Fibroblast of pulmonary artery (primary cell): ENCODE measurements at regions not wholly inside any gene's neighbourhood (a gene's known extent, or its start where the extent isn't known, plus 50 kb on each side); places are given as distances from the start of the nearest gene placed in this dataset.

ENCODE experiments used
- DNase-seq: peaks from one replicate; pipeline ENCODE4 v3.0.0-alpha.2; 2010; ENCODE audit warnings: low read depth
- H3K4me3 ChIP-seq: replicated peaks from 2 replicates; pipeline ENCODE4 v1.5.1; 2011; ENCODE audit warnings: low read depth, mild to moderate bottlenecking, control low read depth, low read length, moderate library complexity
- CTCF ChIP-seq: IDR thresholded peaks from 2 replicates; pipeline ENCODE4 v1.5.1; 2011; ENCODE audit warnings: mild to moderate bottlenecking, control low read depth, low read length, inconsistent platforms; ENCODE audit errors: missing control alignments

- DNase-seq: no peak
- no peak for TF ChIP-seq CTCF
- H3K4me3 ChIP-seq: no peak overlapping the region
Observed at GRCh38 chr13:105151639-105152038, 1383.8 kb downstream of the EFNB2 start.

DNA sequence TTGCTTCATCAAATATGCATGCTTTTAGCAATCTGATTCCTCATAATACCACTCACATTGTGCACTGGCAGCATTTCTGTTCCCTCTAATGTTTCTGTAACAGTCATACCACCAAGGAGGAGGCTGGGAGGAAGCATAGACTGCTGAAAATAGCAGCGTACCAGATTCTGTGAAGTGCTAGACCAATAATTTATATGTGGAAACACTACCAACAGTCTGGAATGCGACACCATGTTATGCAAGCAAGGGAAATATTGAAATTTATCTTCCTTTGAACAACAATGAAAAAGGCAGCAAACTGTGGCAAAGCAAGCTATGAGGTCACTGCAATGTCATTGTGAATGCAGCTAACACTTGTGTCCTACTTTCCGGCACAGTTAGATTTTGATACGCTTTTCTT lies 1388.0 kb downstream of the EFNB2 start:
- DNase-seq: peak; percentile 12
- no peak for TF ChIP-seq CTCF

GRCh38 chr13:105144936-105145335 lies 1390.5 kb downstream of the EFNB2 start:
- H3K4me3 ChIP-seq: no peak overlapping the region
- TF ChIP-seq CTCF: no peak
- no peak for DNase-seq

More for the DNA sequence above, 1388.0 kb downstream of the EFNB2 start:
- no peak overlapping the region for H3K4me3 ChIP-seq

GRCh38 chr13:105144020-105144419 lies 1391.4 kb downstream of the EFNB2 start:
- no peak for TF ChIP-seq CTCF

DNA sequence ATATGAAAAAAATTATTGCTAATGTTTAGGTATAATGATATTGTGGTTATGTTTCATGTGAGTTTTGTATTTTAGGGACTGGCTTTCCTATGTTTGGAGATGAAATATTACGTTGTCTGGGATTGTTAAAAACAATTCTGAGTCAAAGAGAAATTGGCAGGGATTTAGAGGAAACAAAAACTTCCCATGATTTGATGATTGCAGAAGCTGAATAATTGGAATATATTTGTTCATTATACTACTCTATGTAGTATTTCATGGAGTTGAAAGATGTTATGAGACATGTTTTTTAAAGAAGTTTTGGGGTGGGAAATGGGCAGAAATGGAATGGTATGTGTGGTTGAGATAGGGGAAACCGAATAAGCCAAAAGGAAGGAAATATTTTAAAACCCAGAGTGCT lies 1392.9 kb downstream of the EFNB2 start:
- no peak for DNase-seq
- TF ChIP-seq CTCF: no peak
- no peak overlapping the region for H3K4me3 ChIP-seq

More at GRCh38 chr13:105144020-105144419, 1391.4 kb downstream of the EFNB2 start:
- H3K4me3 ChIP-seq: no peak overlapping the region
- no peak for DNase-seq

DNA sequence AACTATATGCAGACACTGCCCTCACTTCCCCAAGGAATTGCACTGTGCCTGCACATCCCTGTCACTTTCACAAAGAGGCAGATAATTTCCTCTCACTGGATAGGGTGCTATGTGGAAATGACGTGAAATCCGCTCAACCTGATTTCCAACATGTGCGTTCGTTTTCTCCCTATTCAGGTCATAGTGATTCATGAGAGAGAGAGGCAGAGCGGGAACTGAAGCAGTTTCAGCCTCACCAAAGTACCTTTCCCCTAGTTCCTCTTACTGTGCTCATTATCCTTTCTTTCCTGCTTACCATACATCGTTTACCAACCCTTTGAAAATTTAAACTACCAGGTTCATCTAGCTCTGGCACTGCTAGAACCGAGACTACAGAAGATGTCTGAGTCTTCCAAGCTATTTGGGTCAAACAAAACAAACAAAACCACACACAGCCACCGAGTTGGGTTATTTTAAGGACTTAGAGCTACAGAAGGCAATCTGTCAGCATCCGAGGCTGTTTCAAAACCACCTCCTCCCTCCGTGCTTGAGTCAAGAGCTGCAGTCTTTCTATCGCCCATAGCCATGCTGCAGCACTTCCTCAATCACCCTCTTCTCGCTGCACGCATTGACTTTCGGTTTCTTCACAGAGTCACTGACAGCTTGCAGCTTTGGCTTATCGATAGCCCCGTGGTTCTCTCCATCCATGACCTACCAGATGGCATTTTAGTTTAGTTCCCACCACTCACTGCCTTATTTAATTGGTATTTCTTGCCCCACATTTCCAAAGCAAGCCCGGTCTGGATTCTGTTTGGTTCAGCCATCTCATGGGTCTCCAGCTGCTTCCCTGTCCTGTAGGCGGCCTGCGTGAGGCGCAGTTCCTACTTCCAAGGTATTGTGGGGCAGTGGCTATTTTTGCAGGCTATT lies 1395.8 kb downstream of the EFNB2 start:
- TF ChIP-seq CTCF: no peak
- H3K4me3 ChIP-seq: peak overlapping the region; percentile 38
- DNase-seq: peak; percentile 16

DNA sequence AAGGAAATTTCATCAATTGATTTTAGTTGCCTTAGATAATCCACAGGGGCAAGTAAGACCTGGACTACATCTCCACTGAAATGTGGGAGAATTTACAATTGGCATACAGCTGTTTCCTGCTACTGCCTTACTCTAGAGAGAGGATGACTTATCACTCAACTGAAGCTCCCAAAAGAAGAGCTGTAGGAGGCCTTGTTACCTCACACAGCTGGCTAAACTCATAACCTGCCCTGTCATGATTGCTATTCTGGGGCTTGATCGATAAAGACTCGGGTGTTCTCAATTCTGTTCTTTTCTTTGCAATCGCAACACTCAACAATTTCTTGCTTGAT lies 1396.4 kb downstream of the EFNB2 start:
- H3K4me3 ChIP-seq: no peak overlapping the region
- no peak for DNase-seq
- no peak for TF ChIP-seq CTCF
